SW480 (cell line): ENCODE measurements at regions not wholly inside any gene's neighbourhood (a gene's known extent, or its start where the extent isn't known, plus 50 kb on each side); places are given as distances from the start of the nearest gene placed in this dataset.
"Not testable (repeated sequence)": the region's sequence is repeated elsewhere in the genome, so short reads cannot be mapped to it uniquely, and the experiment has no call there.

ENCODE experiments used
- DNase-seq: peaks from one replicate; pipeline ENCODE4 v3.0.0-alpha.2; 2016; ENCODE audit warnings: low spot score

DNA sequence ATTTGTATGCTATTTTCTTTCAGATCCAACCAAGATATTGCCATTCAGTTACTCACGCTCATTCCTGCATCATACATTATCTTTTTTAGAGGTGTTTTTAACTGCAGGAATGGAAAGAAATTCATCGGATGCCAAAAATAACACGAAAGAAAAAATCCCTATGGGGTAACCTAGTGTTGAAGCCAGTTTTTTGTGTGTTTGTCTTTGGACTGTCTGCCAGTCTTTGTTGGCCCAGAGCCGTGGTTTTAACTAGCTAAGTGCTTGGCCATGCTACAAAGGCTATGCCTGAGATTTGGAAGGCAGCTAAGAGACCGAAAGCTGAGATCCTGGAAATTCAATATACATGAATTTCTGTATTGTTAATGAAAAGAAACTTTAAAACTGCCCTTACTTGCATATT, 309.8 kb upstream of the CNTN5 start:
- no peak for DNase-seq

DNA sequence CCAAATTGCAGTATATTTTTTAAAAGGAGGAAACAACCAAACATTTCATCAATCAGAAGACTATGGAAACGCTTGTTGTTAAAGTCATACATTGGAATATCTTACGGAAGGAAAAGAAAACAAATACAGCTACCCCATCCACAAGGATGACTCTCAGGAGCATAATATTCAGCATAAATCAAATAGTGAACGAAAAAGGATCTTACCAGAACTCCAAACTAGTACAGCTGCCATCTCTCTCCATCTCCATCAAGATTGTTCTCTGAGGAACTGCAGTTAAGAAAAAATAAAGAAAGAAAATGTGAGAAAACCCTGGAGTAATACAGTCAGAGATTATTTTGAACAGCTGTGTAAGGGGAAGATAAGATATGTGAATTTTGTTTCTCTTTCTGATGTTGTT, 299.8 kb upstream of the CNTN5 start:
- DNase-seq: no peak

DNA sequence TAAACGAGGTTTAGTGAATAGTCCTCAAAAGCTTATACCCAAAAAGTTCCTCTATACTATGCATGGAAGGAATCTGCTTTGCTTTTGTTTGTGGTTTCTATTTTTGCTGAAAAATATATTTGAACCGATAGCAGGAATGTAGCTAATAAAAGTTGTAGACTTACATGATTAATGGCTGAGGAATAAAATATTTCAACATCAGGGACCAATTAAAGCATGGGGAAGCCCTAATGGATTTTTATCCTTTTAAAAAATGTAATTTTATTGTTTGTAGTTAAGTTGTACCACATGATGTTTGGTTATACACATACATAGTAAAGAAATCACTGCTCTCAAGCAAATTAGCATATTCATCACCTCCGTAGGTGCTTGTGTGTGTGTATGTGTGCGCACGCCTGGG, 295.3 kb upstream of the CNTN5 start:
- DNase-seq: no peak

DNA sequence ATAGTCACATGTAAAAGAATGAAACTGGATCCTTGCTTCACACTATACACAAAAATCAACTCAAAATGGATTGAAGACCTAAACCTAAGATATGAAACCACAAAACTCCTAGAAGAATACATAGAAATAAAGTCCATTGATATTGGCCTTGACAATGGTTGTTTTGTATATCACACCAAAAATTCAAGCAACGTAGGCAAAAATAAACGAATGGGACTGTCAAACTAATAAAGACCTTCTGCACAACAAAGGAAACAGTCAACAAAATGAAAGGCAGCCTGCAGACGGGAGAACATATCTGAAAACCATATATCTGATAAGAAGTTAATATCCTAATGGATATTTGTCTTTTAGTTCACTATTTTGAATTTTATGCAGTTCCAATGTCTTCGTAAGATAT, 292.3 kb upstream of the CNTN5 start:
- no peak for DNase-seq

DNA sequence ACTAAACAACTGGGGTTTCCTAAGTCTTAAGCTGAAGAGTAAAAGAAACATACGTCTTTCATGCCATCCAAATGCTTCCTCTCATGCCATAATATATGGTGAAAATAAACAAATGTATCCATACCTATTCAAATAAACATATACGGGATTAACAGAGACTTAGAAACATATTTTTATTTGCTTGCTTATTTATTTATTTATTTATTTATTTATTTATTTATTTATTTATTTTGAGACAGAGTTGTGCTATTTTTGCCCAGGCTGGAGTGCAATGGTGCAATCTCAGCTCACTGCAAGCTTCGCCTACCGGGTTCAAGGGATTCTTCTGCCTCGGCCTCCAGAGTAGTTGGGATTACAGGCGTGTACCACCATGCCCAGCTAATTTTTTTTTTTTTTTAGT, 291.6 kb upstream of the CNTN5 start:
- DNase-seq: no peak

DNA sequence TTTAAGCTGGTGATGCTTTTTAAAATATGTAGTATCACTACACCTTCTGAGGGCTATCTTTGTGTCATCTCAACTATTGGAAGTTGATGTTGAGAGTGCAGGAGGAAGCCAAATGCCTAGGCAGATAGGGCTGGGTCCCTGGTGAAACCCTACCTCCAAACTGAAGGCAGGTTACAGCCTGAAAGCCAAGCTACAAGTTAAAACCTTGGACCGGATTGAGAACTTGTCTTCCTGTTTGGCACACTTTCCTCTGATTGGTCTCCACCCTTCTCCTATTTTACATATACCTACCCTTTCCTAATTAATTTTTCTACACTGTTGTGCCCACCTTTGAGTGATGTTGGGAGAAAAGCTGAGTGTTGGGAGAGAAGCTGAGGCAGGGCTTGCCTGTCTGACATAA, 287.8 kb upstream of the CNTN5 start:
- no peak for DNase-seq

DNA sequence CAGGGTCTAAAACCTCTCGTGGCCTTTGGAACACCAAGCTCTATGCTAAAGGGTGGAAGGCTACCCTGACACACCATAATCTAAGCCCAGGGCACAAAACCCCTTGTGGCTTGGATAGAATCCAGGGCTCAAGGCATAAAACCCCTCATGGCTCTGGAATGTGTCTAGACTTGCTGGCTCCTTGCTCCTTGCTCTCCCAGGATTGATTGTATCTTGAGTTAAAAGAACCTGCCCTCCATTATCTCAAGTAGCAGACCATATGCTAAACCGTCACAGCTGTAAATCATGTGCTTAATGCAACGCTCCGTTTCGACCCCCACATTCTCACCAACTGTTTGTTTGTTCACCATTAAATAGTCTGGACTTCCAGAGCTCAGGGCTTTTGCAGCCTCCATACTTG, 287.4 kb upstream of the CNTN5 start:
- not testable (repeated sequence) for DNase-seq

DNA sequence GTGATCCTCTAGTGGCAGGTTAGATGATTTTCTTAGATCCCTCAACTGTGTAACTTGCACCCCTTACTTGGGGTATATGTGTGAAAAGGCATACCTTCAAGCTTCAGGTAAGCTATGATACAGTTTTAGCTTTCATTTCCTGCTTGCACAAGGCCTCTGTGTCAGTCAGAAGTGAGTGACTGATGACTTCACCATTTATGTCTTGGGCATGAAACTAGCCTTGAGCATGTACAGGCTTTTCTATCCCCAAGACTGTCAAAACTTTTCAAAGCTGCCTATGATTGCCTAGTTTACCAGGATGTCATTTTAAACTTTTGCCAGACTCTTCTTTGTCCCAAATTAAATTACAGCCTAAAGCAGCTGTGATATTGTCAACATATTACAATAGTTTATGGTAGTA, 286.1 kb upstream of the CNTN5 start:
- DNase-seq: no peak

DNA sequence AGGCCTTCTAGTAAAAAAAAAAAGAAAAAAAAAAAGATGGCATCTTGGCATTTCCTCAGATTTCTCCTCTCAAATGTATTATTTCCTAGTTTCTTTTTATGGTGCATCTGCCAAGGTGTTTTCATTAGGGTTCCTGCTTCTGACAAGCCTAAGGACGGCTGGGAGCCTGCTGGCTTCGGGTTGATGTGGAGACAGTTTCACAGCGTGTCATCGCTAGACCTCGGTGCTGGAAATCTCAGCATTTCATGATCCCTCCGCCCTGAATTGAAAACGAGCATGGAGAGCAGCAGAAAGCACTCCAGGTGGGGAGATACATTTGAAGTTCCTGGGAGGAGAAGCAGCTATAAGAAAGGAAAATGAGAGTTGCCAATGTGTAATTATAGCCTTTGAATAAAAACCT, 283.9 kb upstream of the CNTN5 start:
- no peak for DNase-seq

DNA sequence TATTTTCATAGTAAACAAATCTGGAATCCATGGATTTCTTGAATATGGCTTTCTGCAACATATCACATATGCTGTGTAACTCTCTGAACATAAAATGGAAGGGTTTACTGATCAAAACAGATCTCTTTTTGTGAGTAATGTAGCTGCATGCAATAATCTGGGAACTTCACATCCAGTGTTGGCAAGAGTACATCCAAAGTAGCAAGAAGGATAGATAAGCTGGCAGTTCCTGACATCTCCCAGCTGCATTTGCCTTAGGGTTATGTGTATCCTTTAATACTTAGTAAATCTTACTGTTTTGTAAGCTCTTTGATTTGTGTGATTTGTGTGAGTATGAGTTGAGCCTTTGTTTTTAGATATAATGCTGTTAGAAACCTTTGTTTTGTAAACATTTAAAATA, 280.4 kb upstream of the CNTN5 start:
- DNase-seq: no peak

DNA sequence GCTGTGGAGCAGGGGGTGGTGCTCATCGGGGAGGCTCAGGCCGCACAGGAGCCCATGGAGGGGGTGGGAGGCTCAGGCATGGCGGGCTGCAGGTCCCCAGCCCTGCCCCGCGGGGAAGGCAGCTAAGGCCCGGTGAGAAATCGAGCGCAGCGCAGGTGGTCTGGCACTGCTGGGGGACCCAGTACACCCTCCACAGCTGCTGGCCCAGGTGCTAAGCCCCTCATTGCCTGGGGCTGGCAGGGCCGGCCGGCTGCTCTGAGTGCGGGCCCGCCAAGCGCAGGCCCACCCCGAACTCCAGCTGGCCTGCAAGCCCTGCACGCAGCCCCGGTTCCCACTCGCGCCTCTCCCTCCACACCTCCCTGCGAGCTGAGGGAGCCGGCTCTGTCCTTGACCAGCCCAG, 257.3 kb upstream of the CNTN5 start:
- not testable (repeated sequence) for DNase-seq

DNA sequence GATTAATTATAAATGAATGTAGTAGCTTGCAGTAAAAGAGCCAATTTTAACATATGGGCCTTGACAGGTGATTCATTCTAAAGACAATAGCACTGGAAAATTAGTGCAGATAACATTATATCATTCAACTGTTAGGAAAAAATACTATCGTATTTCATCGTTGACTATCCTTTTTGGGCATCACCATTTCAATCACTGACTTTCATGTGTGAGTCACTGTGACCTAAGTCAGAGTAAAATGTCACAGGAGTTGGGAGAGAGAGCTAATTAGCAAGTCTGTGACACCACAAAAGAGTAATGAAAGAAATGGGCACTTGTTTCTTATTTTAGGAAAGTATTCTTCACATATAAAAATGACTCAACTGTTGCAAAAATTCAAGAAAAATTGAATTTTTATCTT, 253.8 kb upstream of the CNTN5 start:
- no peak for DNase-seq

DNA sequence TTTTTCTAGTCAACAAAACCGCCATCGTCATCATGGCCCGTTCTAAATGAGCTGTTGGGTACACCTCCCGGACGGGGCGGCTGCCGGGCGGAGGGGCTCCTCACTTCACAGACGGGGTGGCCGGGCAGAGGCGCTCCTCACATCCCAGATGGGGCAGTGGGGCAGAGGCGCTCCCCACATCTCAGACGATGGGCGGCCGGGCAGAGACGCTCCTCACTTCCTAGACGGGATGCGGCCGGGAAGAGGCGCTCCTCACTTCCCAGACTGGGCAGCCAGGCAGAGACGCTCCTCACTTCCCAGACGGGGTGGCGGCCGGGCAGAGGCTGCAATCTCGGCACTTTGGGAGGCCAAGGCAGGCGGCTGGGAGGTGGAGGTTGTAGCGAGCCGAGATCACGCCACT, 250.7 kb upstream of the CNTN5 start:
- not testable (repeated sequence) for DNase-seq

DNA sequence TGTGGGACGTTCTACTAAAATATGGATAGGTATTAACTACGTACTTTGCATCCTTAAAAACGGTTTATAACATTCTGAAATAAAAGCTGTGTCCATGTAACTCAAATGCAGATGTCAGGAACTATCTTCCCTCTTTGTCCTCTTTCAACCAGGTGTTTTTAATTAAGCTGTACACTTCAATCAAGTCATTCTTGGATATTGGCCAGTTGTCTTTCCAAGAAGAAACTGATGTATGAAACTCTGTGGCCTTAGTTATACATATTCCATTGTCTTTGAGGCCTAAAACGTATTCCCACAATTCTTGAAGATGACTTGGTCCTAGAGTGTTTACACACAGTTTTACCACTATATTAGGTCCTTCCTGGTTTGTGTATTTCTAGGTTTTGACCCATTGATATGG, 249.0 kb upstream of the CNTN5 start:
- no peak for DNase-seq

DNA sequence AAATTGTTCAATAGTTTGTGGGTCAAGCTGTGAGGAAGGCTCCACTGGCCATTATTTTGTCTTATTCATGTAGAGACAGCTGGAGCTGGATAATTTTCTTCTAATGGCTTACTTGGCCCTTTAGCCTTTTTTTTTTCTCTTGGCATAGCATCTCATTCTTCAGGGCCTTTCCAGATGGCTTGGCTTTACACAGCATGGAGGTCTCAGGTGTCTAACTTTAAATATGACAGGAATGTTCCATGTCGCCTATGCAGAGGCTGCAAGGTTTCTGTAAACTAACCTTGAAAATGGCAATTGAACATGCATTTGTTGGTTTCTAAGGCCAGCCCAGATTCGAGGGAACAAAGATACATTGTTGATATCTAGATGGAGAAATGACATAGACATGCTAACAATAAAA, 247.9 kb upstream of the CNTN5 start:
- no peak for DNase-seq

DNA sequence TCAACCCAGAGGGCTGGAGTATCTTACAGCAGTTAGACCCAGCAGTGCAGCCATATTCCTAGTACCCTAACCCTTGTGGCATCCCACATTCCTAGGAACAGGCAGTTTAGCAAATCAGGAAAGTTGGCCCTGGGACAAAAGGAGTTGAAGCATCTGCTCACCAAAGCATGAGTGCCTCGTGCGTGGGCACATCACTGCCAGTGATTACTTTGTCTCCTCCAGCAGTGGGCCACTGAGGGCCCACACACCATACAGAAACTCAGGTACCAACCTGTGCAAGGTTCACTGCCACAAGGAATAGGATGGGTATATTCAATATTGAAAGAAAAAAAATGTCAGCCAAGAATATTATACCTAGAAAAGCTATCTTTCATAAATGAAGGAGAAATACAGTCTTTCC, 227.5 kb upstream of the CNTN5 start:
- DNase-seq: no peak

DNA sequence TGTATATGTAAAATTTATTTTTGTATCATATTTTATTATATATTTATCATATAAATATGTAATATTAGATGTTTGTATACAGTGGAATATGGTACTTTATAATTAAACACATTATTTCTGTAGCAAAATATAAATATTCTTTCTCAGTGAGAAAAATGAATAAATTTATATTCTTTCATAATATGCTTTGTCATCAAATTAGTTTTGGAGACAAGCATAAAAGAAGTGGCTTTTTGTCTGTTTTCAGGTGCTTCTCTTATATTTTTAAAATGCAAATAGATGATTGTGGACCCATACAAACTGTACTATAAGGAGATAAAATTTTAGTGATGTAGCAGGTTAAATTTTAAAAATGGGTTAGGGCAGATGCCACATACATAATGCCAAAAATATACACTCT, 222.4 kb upstream of the CNTN5 start:
- DNase-seq: no peak

DNA sequence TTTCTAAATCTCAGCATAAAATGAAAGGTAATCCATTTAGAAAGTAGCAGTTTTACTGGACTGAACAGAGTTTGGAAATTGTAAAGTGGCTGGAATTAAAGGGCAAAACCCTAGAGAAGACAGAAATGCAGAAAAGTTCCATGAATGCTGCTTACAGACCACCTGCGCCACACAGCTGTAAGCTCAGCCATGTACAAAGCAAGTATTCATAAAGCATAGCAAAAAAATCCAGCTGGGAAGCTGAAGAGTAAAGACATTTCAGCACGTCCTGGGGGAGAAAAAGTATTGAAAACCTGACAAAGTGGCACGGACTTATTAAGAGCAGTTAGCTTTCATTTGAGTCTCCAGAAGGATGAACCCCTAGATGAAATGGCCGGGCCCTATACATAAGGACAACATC, 220.1 kb upstream of the CNTN5 start:
- no peak for DNase-seq

DNA sequence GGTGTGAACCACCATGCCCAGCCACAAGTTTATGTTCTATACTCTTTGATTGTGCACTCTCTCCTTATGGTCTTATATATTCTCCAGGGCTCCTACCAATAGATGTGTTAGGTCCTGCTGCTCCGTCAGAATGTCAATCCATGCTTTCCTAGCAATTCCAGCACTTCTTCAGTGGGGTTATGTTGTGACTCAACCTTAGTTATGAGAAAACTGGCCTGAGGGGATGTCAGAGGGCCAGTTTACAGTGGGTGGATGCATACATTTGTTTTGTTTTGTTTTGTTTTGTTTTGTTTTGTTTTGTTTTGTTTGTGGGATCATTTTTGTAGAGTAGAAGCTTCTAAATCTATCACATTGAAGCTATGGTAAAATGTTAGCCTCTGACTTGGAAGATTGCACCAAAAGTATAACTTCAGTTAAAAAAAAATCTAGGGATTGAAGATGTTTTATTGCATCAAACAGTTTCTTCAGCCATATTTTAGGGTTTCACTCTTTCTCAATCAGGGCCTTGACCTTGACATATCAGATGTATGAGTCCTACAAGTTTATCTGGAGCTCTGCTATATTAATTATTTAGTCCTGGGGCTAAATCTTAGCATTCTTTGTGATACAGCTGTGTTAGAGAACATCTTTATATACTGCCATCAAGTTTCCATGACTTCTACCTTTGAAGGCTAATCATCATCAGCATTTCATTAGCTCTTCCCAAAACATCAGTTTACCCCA, 191.6 kb upstream of the CNTN5 start:
- DNase-seq: no peak

DNA sequence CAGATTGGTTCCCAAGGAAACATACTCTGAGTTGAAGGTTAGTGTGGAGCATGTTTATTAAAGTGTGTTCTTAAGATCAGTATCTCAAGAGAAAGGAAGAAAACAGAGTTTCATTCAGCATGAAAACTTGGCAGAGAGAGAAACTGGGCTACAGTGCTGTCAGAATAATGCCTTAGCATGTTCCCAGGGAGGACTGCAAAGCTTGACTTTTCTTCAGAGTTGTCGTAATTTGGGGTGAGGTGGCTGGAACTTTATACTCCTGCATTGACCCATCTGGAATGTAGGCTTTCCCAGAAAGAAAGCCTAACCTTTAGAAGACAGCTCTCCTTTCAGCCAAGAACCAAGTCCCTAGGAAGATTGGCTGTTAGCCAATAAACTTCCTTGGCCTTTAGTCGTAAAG, 190.8 kb upstream of the CNTN5 start:
- no peak for DNase-seq

DNA sequence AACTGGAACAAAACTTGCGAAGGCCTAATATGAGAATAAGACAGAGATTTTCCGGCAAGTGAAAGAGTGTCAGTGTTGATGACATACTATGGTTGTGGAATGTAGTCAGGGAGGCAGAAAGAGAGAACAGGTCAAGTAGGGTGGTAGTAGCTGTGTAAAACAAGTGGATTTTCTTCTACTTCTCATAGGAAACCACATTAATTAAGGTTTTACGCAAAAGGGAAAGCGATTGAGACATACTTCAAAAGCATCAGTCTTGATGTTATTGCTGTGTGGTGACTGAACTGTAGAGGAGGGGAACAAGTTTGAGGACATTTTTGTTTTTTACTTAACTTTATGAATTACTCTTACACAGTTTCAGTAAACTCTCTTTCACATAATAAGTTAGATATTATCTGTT, 186.0 kb upstream of the CNTN5 start:
- DNase-seq: no peak

DNA sequence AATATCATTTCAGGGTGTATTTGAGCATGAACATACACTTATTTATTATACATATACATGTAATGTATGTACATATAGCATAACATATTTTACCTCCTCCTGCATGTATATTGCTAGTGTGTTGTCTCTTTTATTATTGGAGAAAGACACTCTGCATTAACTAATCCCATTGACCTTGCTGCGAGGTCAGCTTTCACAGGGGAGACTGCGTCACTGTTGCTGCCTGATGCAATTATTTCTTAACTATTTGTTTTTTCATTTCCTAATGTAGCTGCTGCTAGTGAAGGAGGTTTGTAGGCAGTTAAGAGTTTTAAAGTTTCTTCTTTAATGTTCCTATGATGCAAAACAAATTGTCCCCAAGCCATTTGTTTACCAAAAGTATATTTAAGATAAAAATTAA, 185.4 kb upstream of the CNTN5 start:
- no peak for DNase-seq

DNA sequence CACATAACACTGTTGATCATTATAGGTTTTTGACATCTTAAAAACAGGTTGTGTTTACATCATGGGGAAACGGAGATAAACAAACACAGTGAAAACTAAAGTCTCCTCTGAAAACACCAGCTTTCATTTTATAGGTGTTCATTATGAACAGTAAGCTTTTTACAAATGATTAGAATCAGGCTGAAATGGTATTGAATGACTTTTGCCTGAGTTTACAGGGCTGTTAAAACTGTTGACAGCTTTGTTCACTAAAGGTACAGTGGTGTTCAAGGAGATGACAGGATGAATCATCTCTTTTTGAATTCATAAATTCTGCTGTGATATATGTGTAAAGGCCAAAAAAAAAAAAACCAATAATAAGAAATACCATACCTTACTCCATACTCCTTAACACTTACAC, 184.6 kb upstream of the CNTN5 start:
- no peak for DNase-seq

DNA sequence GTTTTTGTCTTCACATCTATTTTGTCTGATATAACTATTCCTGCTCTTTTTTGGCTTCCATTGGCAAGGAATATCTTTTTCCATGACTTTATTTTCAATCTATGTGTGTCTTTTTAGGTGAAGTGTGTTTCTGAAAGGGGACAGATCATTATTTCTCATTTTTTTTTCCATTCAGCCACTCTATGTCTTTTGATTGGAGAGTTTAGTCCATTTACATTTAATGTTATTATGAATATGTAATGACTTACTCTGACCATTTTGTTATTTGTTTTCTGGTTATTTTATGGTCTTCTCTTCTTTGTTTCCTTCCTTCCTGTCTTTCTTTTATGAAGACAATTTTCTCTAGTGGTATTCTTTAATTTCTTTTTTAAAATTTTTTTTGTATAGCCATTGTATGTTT, 178.6 kb upstream of the CNTN5 start:
- DNase-seq: no peak

DNA sequence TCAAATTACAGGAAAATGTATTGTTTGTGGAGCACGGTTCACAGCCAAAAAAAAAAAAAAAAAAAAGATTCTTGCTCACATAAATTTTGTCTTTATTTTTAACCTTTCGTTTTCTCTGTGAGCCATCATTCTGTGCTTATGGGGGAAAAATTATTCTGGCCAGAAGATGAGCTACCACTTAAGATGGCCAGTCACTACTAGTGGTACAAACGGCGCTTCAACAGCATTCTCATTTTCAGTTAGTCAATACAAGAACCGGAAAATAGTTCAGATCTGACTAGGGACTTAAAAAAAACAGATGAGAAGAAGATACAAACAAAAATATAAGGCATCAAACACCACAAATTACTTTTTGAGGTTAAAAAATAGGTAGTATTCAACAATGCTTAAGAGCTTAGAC, 158.6 kb upstream of the CNTN5 start:
- no peak for DNase-seq
